Lung (tissue), 11 donors: ENCODE measurements at regions not wholly inside any gene's neighbourhood (a gene's known extent, or its start where the extent isn't known, plus 50 kb on each side); places are given as distances from the start of the nearest gene placed in this dataset.

Experiments
- ATAC-seq: fragments of 200-7000 bp; cut with Tn5 transposase; one replicate; pipeline ENCODE4 v1.9.1; 2020; ENCODE audit warnings: moderate number of reproducible peaks; ENCODE audit not compliant: insufficient read depth, low FRiP score
- DNase-seq, 3 donors: peaks; one replicate each; pipeline ENCODE4 v3.0.0-alpha.2; 2013 to 2017
- H3K27ac ChIP-seq, 2 donors: one replicate each; pipeline ENCODE4 v1.5.1; 2013; ENCODE audit warnings: mild to moderate bottlenecking in 2 of 2, moderate library complexity in 2 of 2, control low read depth in 1 of 2, inconsistent platforms in 1 of 2, low read depth in 1 of 2, low read length in 1 of 2
- H3K27me3 ChIP-seq, 3 donors: one replicate each; pipeline ENCODE4 v1.5.1; 2013; ENCODE audit warnings: low read length in 2 of 3; ENCODE audit not compliant: control insufficient read depth in 3 of 3, insufficient read depth in 3 of 3
- H3K36me3 ChIP-seq, 4 donors: one replicate each; pipeline ENCODE4 v1.5.1; 2013; ENCODE audit warnings: low read length in 4 of 4, mild to moderate bottlenecking in 1 of 4, moderate library complexity in 1 of 4; ENCODE audit not compliant: control insufficient read depth in 4 of 4, insufficient read depth in 4 of 4
- H3K4me1 ChIP-seq, 5 donors: one replicate each; pipeline ENCODE4 v1.5.1; 2013; ENCODE audit warnings: low read length in 5 of 5, mild to moderate bottlenecking in 2 of 5, moderate library complexity in 1 of 5; ENCODE audit not compliant: control insufficient read depth in 5 of 5, insufficient read depth in 5 of 5
- H3K4me3 ChIP-seq: one replicate; pipeline ENCODE4 v1.5.1; 2013; ENCODE audit warnings: mild to moderate bottlenecking, control low read depth, moderate library complexity
- H3K9ac ChIP-seq, 2 donors: one replicate each; pipeline ENCODE4 v1.5.1; 2013; ENCODE audit warnings: low read length in 2 of 2, control low read depth in 1 of 2; ENCODE audit not compliant: insufficient read depth in 1 of 2
- H3K9me3 ChIP-seq, 4 donors: one replicate each; pipeline ENCODE4 v1.5.1; 2013; ENCODE audit warnings: low read length in 3 of 4, mild to moderate bottlenecking in 1 of 4, moderate library complexity in 1 of 4; ENCODE audit not compliant: control insufficient read depth in 4 of 4, insufficient read depth in 3 of 4
- WGBS, 2 donors: extraction: QIAGEN DNeasy Blood & Tissue Kit; methylation state at CpG; one replicate each; pipeline ENCODE4 v1.1.7; 2013; 5-methylcytosine and 5-hydroxymethylcytosine counted together
- TF ChIP-seq, protein P1 (sequence below): IDR thresholded peaks from 2 replicates; pipeline ENCODE4 v1.5.1; 2012; ENCODE audit warnings: mild to moderate bottlenecking; ENCODE audit errors: control extremely low read depth, extremely low read depth
- donor health status: control.
- donor health status: control.
- donor health status: Bipolar disorder and iron deficiency.
- donor health status: healthy.
- donor health status: DM: yes; HTN: yes; CAD: no.

DNA sequence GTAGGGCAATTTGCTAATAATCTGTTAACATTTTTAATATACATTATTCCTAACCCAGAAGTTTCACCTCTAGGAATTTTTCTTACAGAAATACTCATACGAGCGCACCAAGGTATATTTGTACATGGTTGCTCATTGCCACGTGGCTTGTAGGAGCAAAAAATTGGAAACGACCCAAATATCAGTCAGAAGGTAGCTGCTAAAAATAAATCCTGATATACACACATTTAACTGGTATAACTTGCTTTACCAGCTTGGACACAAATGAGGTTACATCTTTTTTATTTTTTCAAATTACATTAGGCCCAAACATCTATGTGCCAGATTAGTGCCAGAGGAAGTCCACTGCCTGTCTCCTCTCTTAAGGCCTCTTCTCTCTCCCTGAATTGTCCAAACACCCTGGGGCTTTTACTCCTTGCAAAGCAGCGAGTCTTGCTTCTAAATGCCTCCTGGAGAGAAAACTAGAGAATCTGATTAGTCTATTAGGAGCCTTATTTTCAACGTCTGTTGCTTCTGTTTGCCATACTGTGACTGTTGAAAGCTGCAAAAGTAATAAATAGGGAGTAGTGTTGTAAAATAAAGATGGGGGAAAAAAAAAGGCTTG, 92.0 kb upstream of the SSBP2 start:
- DNase-seq = peak in 2 of 3 donors; percentile 64 to 85
- Histone ChIP-seq H3K4me1 (peaks cover 0 to 21% (median 4%) of the 10 kb centered on the region in 5 donors), H3K27me3 (no peaks in the 10 kb centered on the region), H3K36me3 (no peaks in the 10 kb centered on the region), H3K27ac (peak overlapping the region in 1 of 2 donors; percentile 68), H3K9ac (no peak overlapping the region), H3K4me3 (no peak overlapping the region), H3K9me3 (no peaks in the 10 kb centered on the region)
- 68 to 76% methylated on average over 6 of the region's 6 CpGs for WGBS, 2 donors
- TF ChIP-seq, protein P1, sequence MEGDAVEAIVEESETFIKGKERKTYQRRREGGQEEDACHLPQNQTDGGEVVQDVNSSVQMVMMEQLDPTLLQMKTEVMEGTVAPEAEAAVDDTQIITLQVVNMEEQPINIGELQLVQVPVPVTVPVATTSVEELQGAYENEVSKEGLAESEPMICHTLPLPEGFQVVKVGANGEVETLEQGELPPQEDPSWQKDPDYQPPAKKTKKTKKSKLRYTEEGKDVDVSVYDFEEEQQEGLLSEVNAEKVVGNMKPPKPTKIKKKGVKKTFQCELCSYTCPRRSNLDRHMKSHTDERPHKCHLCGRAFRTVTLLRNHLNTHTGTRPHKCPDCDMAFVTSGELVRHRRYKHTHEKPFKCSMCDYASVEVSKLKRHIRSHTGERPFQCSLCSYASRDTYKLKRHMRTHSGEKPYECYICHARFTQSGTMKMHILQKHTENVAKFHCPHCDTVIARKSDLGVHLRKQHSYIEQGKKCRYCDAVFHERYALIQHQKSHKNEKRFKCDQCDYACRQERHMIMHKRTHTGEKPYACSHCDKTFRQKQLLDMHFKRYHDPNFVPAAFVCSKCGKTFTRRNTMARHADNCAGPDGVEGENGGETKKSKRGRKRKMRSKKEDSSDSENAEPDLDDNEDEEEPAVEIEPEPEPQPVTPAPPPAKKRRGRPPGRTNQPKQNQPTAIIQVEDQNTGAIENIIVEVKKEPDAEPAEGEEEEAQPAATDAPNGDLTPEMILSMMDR = no peak
- ATAC-seq = no peak

DNA sequence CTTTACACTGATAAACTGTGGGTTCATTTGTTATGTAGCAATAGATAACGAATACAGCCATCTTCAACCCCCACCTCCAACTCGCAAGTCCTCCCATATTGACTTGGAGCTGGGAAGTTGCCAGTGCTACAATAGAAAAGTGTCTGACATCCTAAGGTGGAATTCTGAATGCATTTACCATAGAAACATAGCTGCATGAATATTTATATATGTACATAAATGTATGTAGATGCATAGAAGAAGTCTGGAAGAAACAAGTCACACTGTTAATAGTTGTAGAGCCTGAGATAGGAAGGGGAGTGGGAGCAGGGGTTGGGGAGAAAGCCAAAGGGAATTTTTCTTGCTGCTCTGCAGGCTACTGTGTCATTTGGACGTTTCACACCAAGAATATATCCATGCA, 88.1 kb upstream of the SSBP2 start:
- peaks cover 0 to 15% (median 0%) of the 10 kb centered on the region in 5 donors for H3K4me1 ChIP-seq
- no peak for DNase-seq
- no peaks in the 10 kb centered on the region for H3K36me3 ChIP-seq
- ATAC-seq = no peak
- TF ChIP-seq, protein P1 = no peak
- H3K9ac ChIP-seq = no peak overlapping the region
- no peak overlapping the region for H3K4me3 ChIP-seq
- H3K9me3 ChIP-seq = no peaks in the 10 kb centered on the region
- H3K27ac ChIP-seq = no peak overlapping the region
- no peaks in the 10 kb centered on the region for H3K27me3 ChIP-seq
- 79 to 80% methylated on average over 3 of the region's 3 CpGs for WGBS, 2 donors

DNA sequence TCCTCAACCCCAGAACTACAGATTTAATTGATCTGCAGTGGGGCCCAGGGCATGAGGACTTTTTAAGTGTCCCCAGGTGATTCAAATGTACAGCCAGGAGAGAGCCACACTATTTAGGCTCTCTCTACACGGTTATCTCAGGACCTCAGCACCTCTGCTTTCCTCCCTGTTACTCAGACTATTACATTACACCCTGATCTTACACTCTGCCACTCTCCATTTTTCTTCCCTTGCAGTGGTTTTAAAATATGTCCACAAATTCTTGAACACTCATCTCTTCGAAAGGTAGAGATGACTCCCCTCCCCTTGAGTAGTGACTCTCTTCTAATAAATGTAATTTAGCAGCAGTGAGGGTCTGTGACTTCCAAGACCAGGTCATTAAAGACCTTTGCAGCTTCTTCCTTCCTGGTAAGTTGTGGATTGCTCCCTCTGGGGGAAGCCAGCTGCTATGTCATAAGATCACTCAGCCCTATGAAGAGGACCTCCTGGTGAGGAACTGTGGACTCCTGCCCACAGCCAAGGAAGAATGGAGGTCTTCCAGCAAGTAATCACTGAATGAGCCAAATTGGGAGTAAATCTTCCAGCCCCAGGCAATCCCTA, 87.5 kb upstream of the SSBP2 start:
- H3K9me3 ChIP-seq = peaks cover 0 to 3% (median 0%) of the 10 kb centered on the region in 4 donors
- WGBS, 2 donors = 48 to 69% methylated on average over 2 of the region's 2 CpGs
- no peak overlapping the region for H3K4me3 ChIP-seq
- no peaks in the 10 kb centered on the region for H3K27me3 ChIP-seq
- H3K36me3 ChIP-seq = no peaks in the 10 kb centered on the region
- H3K4me1 ChIP-seq = peaks cover 0 to 9% (median 0%) of the 10 kb centered on the region in 5 donors
- DNase-seq = peak in 1 of 3 donors; percentile 37
- no peak overlapping the region for H3K9ac ChIP-seq
- TF ChIP-seq, protein P1 = peak; percentile 12
- ATAC-seq = no peak
- no peak overlapping the region for H3K27ac ChIP-seq
